H1 (cell line): ENCODE measurements at regions not wholly inside any gene's neighbourhood (a gene's known extent, or its start where the extent isn't known, plus 50 kb on each side); places are given as distances from the start of the nearest gene placed in this dataset.

Experiments used
- CTCF ChIA-PET: fragments of 300-600 bp; sonication (Branson Sonifier 250); formaldehyde crosslinking; loops from one replicate; lab custom pipeline; 2021; ENCODE audit not compliant: partially characterized antibody; lab: Charles Lee
- POLR2A ChIA-PET: fragments of 300-600 bp; sonication (Branson Sonifier 250); formaldehyde crosslinking; loops from one replicate; lab custom pipeline; 2021; ENCODE audit warnings: inconsistent platforms; ENCODE audit not compliant: partially characterized antibody; lab: Charles Lee
- DNase-seq, 2 experiments: peaks; one replicate each; pipeline versions ENCODE4 v3.0.0 to v3.0.0-alpha.2; 2010 to 2022; ENCODE audit warnings: low spot score in 2 of 2, low read depth in 1 of 2, mixed read lengths in 1 of 2
- FAIRE-seq: peaks from 2 replicates; lab custom pipeline; 2011; peaks lifted over from hg19 to GRCh38; lab: Jason Lieb, UNC
- H2AFZ ChIP-seq: 2 replicates; pipeline ENCODE4 v1.8.1; 2012; ENCODE audit warnings: low read length, inconsistent platforms
- H2AK5ac ChIP-seq: 2 replicates; pipeline ENCODE4 v1.6.1; 2013; ENCODE audit warnings: low read depth, low read length
- H2BK120ac ChIP-seq: replicated peaks from 2 replicates; pipeline ENCODE3; 2013; ENCODE audit warnings: low read depth, low read length, inconsistent platforms
- H2BK12ac ChIP-seq: 2 replicates; pipeline ENCODE4 v1.6.1; 2013; ENCODE audit warnings: low read depth, low read length
- H2BK15ac ChIP-seq: 2 replicates; pipeline ENCODE4 v1.6.1; 2013; ENCODE audit warnings: low read length
- H2BK20ac ChIP-seq: 2 replicates; pipeline ENCODE4 v1.6.1; 2013; ENCODE audit warnings: low read length
- H2BK5ac ChIP-seq: 2 replicates; pipeline ENCODE4 v1.6.1; 2013; ENCODE audit warnings: low read depth, low read length
- H3K14ac ChIP-seq: 2 replicates; pipeline ENCODE4 v1.6.1; 2013; ENCODE audit warnings: inconsistent platforms; ENCODE audit not compliant: insufficient read length
- H3K18ac ChIP-seq: 2 replicates; pipeline ENCODE4 v1.6.1; 2013; ENCODE audit warnings: low read length; ENCODE audit errors: extremely low read depth
- H3K23ac ChIP-seq: 2 replicates; pipeline ENCODE4 v1.6.1; 2013; ENCODE audit warnings: inconsistent platforms; ENCODE audit not compliant: insufficient read length
- H3K23me2 ChIP-seq: 2 replicates; pipeline ENCODE4 v1.6.1; 2013; ENCODE audit warnings: low read depth, low read length
- H3K27ac ChIP-seq: 2 replicates; pipeline ENCODE4 v1.6.1; 2011; ENCODE audit warnings: low read depth, low read length, inconsistent platforms
- H3K27me3 ChIP-seq, 4 experiments: replicated peaks in 1 of 4; 1 replicate in 1 of 4; 2 replicates in 3 of 4; pipeline versions ENCODE4 v1.6.1 to v1.8.1; 2011 to 2013; ENCODE audit warnings: low read length in 3 of 4, mild to moderate bottlenecking in 3 of 4, inconsistent platforms in 2 of 4, mixed read lengths in 2 of 4, moderate library complexity in 1 of 4; ENCODE audit not compliant: control insufficient read depth in 3 of 4, insufficient read depth in 3 of 4; ENCODE audit errors: extremely low read depth in 1 of 4
- H3K36me3 ChIP-seq, 4 experiments: 2 replicates each; pipeline versions ENCODE4 v1.6.1 to v1.8.1; 2011 to 2013; ENCODE audit warnings: mild to moderate bottlenecking in 4 of 4, low read length in 3 of 4, moderate library complexity in 2 of 4, control low read depth in 1 of 4, inconsistent platforms in 1 of 4; ENCODE audit not compliant: insufficient read depth in 4 of 4, control insufficient read depth in 2 of 4
- H3K4ac ChIP-seq: replicated peaks from 2 replicates; pipeline ENCODE3; 2013; ENCODE audit warnings: low read length, low read depth, mixed read lengths, inconsistent platforms; ENCODE audit not compliant: insufficient read length
- H3K4me1 ChIP-seq, 4 experiments: replicated peaks in 1 of 4; 1 replicate in 1 of 4; 2 replicates in 3 of 4; pipeline versions ENCODE4 v1.6.1 to v1.8.1; 2011 to 2013; ENCODE audit warnings: low read length in 3 of 4, inconsistent platforms in 2 of 4, mixed read lengths in 1 of 4; ENCODE audit not compliant: insufficient read depth in 4 of 4, control insufficient read depth in 3 of 4
- H3K4me2 ChIP-seq, 2 experiments: 2 replicates each; pipeline versions ENCODE4 v1.6.1 to v1.8.1; 2011 to 2013; ENCODE audit warnings: low read depth in 2 of 2, low read length in 2 of 2, control low read depth in 1 of 2, inconsistent platforms in 1 of 2, mild to moderate bottlenecking in 1 of 2; ENCODE audit not compliant: insufficient read depth in 1 of 2
- H3K4me3 ChIP-seq, 4 experiments: fragments of 200-600, 300-600 bp in 1 of 4; sonication (generic), shearing (Covaris generic), sonication (Bioruptor Twin) in 1 of 4; 2 replicates each; pipeline versions ENCODE4 v1.5.1 to v1.8.1; 2011 to 2016; ENCODE audit warnings: low read length in 4 of 4, low read depth in 3 of 4, control low read depth in 2 of 4, inconsistent platforms in 2 of 4, mild to moderate bottlenecking in 2 of 4, mixed read lengths in 1 of 4, moderate library complexity in 1 of 4; ENCODE audit not compliant: insufficient read depth in 2 of 4; ENCODE audit errors: extremely low read depth in 1 of 4
- H3K56ac ChIP-seq: replicated peaks from 2 replicates; pipeline ENCODE3; 2013; ENCODE audit warnings: low read depth, mild to moderate bottlenecking, mixed read lengths, low read length, inconsistent platforms; ENCODE audit not compliant: insufficient read length
- H3K79me1 ChIP-seq: 2 replicates; pipeline ENCODE4 v1.6.1; 2013; ENCODE audit warnings: low read depth, low read length, control low read depth
- H3K79me2 ChIP-seq, 2 experiments: 2 replicates each; pipeline versions ENCODE4 v1.6.1 to v1.8.1; 2012 to 2013; ENCODE audit warnings: low read length in 2 of 2, mild to moderate bottlenecking in 2 of 2, inconsistent platforms in 1 of 2; ENCODE audit not compliant: insufficient read depth in 2 of 2, control insufficient read depth in 1 of 2
- H3K9ac ChIP-seq, 4 experiments: replicated peaks in 1 of 4; 1 replicate in 1 of 4; 2 replicates in 3 of 4; pipeline versions ENCODE4 v1.6.1 to v1.8.1; 2011 to 2013; ENCODE audit warnings: low read depth in 3 of 4, low read length in 3 of 4, control low read depth in 2 of 4, mild to moderate bottlenecking in 2 of 4, moderate library complexity in 2 of 4, inconsistent platforms in 1 of 4; ENCODE audit errors: extremely low read depth in 1 of 4
- H3K9me3 ChIP-seq, 2 experiments: 2 replicates each; pipeline versions ENCODE4 v1.6.1 to v1.8.1; 2012 to 2013; ENCODE audit warnings: mild to moderate bottlenecking in 2 of 2, moderate library complexity in 2 of 2, control low read depth in 1 of 2, inconsistent platforms in 1 of 2, low read depth in 1 of 2, low read length in 1 of 2, mixed read lengths in 1 of 2; ENCODE audit not compliant: insufficient read depth in 2 of 2
- H4K20me1 ChIP-seq, 2 experiments: replicated peaks in 1 of 2; 2 replicates each; pipeline versions ENCODE3 to v1.8.1; 2011 to 2013; ENCODE audit warnings: inconsistent platforms in 2 of 2, low read length in 2 of 2, mild to moderate bottlenecking in 1 of 2; ENCODE audit not compliant: insufficient read depth in 2 of 2, control insufficient read depth in 1 of 2
- H4K5ac ChIP-seq: 2 replicates; pipeline ENCODE4 v1.6.1; 2013; ENCODE audit warnings: low read length, low read depth, mixed read lengths, inconsistent platforms; ENCODE audit not compliant: insufficient read length
- H4K8ac ChIP-seq: 2 replicates; pipeline ENCODE4 v1.8.0; 2013; ENCODE audit warnings: mild to moderate bottlenecking, moderate library complexity, low read length, inconsistent platforms; ENCODE audit not compliant: insufficient read depth; ENCODE audit errors: extremely low read depth
- H4K91ac ChIP-seq: replicated peaks from 2 replicates; pipeline ENCODE3; 2013; ENCODE audit warnings: low read length, mixed read lengths, inconsistent platforms; ENCODE audit not compliant: insufficient read length
- ATF3 ChIP-seq: IDR thresholded peaks from 2 replicates; pipeline ENCODE4 v1.6.1; 2011; ENCODE audit warnings: low read depth, mild to moderate bottlenecking, low read length; ENCODE audit not compliant: insufficient read depth
- BRCA1 ChIP-seq: IDR thresholded peaks from 2 replicates; pipeline ENCODE4 v1.6.1; 2012; ENCODE audit warnings: low read depth, low read length, improper control_type of control experiment
- CHD1 ChIP-seq: IDR thresholded peaks from 2 replicates; pipeline ENCODE4 v1.6.1; 2012; ENCODE audit warnings: low read depth, low read length, improper control_type of control experiment
- E2F6 ChIP-seq: IDR thresholded peaks from 2 replicates; pipeline ENCODE4 v1.6.1; 2012; ENCODE audit warnings: inconsistent platforms
- GABPA ChIP-seq: IDR thresholded peaks from 2 replicates; pipeline ENCODE4 v1.6.1; 2011; ENCODE audit warnings: mild to moderate bottlenecking, low read length, moderate library complexity, borderline replicate concordance; ENCODE audit not compliant: insufficient read depth
- MAX ChIP-seq: IDR thresholded peaks from 2 replicates; pipeline ENCODE4 v1.6.1; 2012; ENCODE audit warnings: inconsistent platforms
- SAP30 ChIP-seq: fragments of 300-600 bp; sonication (generic); IDR thresholded peaks from 2 replicates; pipeline ENCODE4 v1.7.1; 2012; ENCODE audit warnings: low read length, moderate library complexity, mild to moderate bottlenecking, inconsistent platforms; ENCODE audit not compliant: insufficient read depth, insufficient replicate concordance
- SIX5 ChIP-seq: IDR thresholded peaks from 2 replicates; pipeline ENCODE4 v1.6.1; 2011; ENCODE audit warnings: mild to moderate bottlenecking, low read depth, low read length
- TEAD4 ChIP-seq: IDR thresholded peaks from 2 replicates; pipeline ENCODE4 v1.6.1; 2012; ENCODE audit warnings: low read depth, low read length, inconsistent platforms, mixed read lengths
- ZNF274 ChIP-seq: IDR thresholded peaks from 2 replicates; pipeline ENCODE4 v1.7.0; 2012; ENCODE audit warnings: low read length, borderline replicate concordance; ENCODE audit errors: extremely low read depth
- WGBS, 2 experiments: shearing (Covaris generic) in 1 of 2; methylation state at CpG; one replicate each; pipeline versions ENCODE4 v1.1.6 to v1.1.7; 2013 to 2015; ENCODE audit warnings: low lambda C conversion rate in 2 of 2, mixed read lengths in 2 of 2, inconsistent platforms in 1 of 2, low coverage in 1 of 2, missing lambda C conversion rate in 1 of 2; ENCODE audit not compliant: insufficient replicate concordance in 2 of 2, insufficient coverage in 1 of 2, insufficient read length in 1 of 2; ENCODE audit errors: extremely low coverage in 1 of 2, missing lambda C conversion rate in 1 of 2; 5-methylcytosine and 5-hydroxymethylcytosine counted together

DNA sequence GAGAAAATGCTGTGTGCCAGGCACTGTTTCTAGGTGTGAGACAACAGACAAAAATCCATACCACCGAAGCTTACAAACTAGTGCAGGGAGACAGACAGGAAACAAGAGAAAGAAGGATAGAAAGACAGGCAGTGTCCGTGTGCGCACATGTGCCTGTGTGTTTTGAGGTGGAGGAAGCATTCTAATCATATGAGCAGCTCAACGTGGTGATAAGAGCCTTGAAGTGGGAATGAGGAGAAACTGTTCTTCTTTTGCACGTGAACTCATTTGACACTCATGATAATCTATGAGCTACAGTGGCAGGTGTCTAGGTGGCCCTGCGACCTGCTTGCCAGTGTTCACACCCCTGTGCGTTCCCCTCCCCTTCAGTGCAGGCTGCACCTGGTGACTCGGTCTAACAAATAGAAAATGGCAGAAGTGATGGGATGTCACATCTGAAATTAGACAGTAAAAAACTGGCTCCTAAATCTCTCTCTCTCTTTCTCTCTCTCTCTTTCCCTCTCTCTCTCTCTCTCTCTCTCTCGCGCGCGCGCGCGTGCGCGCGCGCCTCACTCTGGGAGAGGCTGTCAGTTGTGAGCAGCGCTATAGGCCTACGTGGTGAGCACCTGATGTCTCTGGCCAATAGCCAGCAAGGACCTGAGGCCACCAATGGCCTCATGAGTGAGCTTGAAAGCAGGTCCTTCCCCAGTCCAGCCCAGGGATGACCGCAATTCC is 74.8 kb downstream of the EN1 start:
- H3K18ac ChIP-seq = no peak overlapping the region
- ChIA-PET POLR2A (interaction anchor here (0.7 kb wide), 1 partner anchor 17 kb away, joined by 3 read pairs; no protein-coding TSS in a partner anchor), CTCF (interaction anchor here (1.0 to 5.4 kb wide), 4 partner anchors 9 to 82 kb away, joined by 4 to 28 read pairs (median 8); no protein-coding TSS in a partner anchor)
- H3K56ac ChIP-seq = no peak overlapping the region
- H2BK15ac ChIP-seq = no peak overlapping the region
- H2BK12ac ChIP-seq = no peak overlapping the region
- no peaks in the 10 kb centered on the region; a peak in 3 of 7 replicates for H3K4me1 ChIP-seq
- no peak overlapping the region; the same call in 1 of the 2 replicates for H2BK20ac ChIP-seq
- H4K20me1 ChIP-seq = no peaks in the 10 kb centered on the region
- H3K36me3 ChIP-seq = no peaks in the 10 kb centered on the region
- H3K27me3 ChIP-seq = peaks cover 5 to 38% (median 25%) of the 10 kb centered on the region in 4 experiments
- FAIRE-seq = no peak
- H2AK5ac ChIP-seq = no peak overlapping the region; the same call in 1 of the 2 replicates
- TF ChIP-seq SAP30 = no peak
- no peak for TF ChIP-seq SIX5
- no peak for TF ChIP-seq MAX
- TF ChIP-seq CHD1 = no peak
- no peak for TF ChIP-seq GABPA
- TF ChIP-seq TEAD4 = no peak
- TF ChIP-seq E2F6 = no peak
- no peak for TF ChIP-seq ATF3
- TF ChIP-seq ZNF274 = no peak
- no peak for TF ChIP-seq BRCA1
- H2AFZ ChIP-seq = no peak overlapping the region
- H3K4me2 ChIP-seq = no peak overlapping the region
- 93% methylated on average over 22 of the region's 22 CpGs; no CpG with 5 or more reads in 1 of the 2 experiments for WGBS, 2 experiments
- no peak overlapping the region for H2BK120ac ChIP-seq
- no peak overlapping the region for H4K5ac ChIP-seq
- no peaks in the 10 kb centered on the region for H3K9me3 ChIP-seq
- H3K23me2 ChIP-seq = peaks cover 7% of the 10 kb centered on the region
- H3K14ac ChIP-seq = no peak overlapping the region
- no peak overlapping the region for H4K91ac ChIP-seq
- H3K4ac ChIP-seq = no peak overlapping the region
- H2BK5ac ChIP-seq = no peak overlapping the region
- no peak overlapping the region for H3K27ac ChIP-seq
- H4K8ac ChIP-seq = no peak overlapping the region
- H3K79me1 ChIP-seq = no peaks in the 10 kb centered on the region
- DNase-seq = no peak
- H3K4me3 ChIP-seq = no peak overlapping the region
- no peaks in the 10 kb centered on the region for H3K79me2 ChIP-seq
- no peak overlapping the region for H3K9ac ChIP-seq
- no peak overlapping the region for H3K23ac ChIP-seq
